IMR-90 (cell line): ENCODE measurements at regions not wholly inside any gene's neighbourhood (a gene's known extent, or its start where the extent isn't known, plus 50 kb on each side); places are given as distances from the start of the nearest gene placed in this dataset.

ENCODE experiments used
- ATAC-seq: fragments of 200-7000 bp; cut with Tn5 transposase; 2 replicates; pipeline ENCODE4 v1.9.1; 2020; ENCODE audit warnings: low read depth, mild to moderate bottlenecking, moderate library complexity
- BruUV-seq: library from RNA; stranded (reverse); fragments of 400-500 nt; replicated peaks from 2 replicates; lab custom pipeline; 2021; lab: Mats Ljungman, UMichigan
- CTCF ChIA-PET: fragments of 300-600 bp; formaldehyde crosslinking; extraction: SDS; loops from one replicate; lab custom pipeline; 2021; ENCODE audit warnings: antibody characterized with exemption; lab: Yijun Ruan, JAX
- POLR2A ChIA-PET: fragments of 300-600 bp; sonication (Branson Sonifier 250); formaldehyde crosslinking; loops from one replicate; lab custom pipeline; 2022; ENCODE audit warnings: antibody characterized with exemption; ENCODE audit not compliant: unreplicated experiment; lab: Charles Lee
- DNase-seq: peaks from one replicate; pipeline ENCODE4 v3.0.0; 2013
- H2AFZ ChIP-seq: replicated peaks from 2 replicates; pipeline ENCODE3; 2013; ENCODE audit warnings: low read length, mild to moderate bottlenecking; ENCODE audit not compliant: poor library complexity
- H2AK5ac ChIP-seq: 2 replicates; pipeline ENCODE4 v1.6.1; 2013; ENCODE audit warnings: low read depth, low read length, inconsistent platforms
- H2AK9ac ChIP-seq: replicated peaks from 2 replicates; pipeline ENCODE3; 2013; ENCODE audit warnings: mild to moderate bottlenecking, low read depth, low read length, moderate library complexity; ENCODE audit not compliant: poor library complexity
- H2BK120ac ChIP-seq: 2 replicates; pipeline ENCODE4 v1.6.1; 2013; ENCODE audit warnings: low read depth, low read length, inconsistent platforms
- H2BK15ac ChIP-seq: 3 replicates; pipeline ENCODE4 v1.6.1; 2013; ENCODE audit warnings: low read depth, low read length, inconsistent platforms
- H2BK20ac ChIP-seq: 2 replicates; pipeline ENCODE4 v1.6.1; 2013; ENCODE audit warnings: low read depth, mild to moderate bottlenecking, inconsistent platforms, low read length, moderate library complexity
- H2BK5ac ChIP-seq: 2 replicates; pipeline ENCODE4 v1.6.1; 2013; ENCODE audit warnings: mild to moderate bottlenecking, low read depth, low read length, inconsistent platforms; ENCODE audit not compliant: poor library complexity, severe bottlenecking
- H3K14ac ChIP-seq: replicated peaks from 2 replicates; pipeline ENCODE4 v1.6.1; 2013; ENCODE audit warnings: low read depth, low read length, inconsistent platforms
- H3K18ac ChIP-seq: 2 replicates; pipeline ENCODE4 v1.6.1; 2013; ENCODE audit warnings: low read depth, low read length, control low read depth
- H3K23ac ChIP-seq: 2 replicates; pipeline ENCODE4 v1.6.1; 2013; ENCODE audit warnings: low read depth, low read length, inconsistent platforms
- H3K27ac ChIP-seq: 2 replicates; pipeline ENCODE4 v1.5.1; 2013; ENCODE audit warnings: mild to moderate bottlenecking, control low read depth, low read length; ENCODE audit not compliant: insufficient read depth
- H3K27me3 ChIP-seq: 2 replicates; pipeline ENCODE4 v1.6.1; 2013; ENCODE audit warnings: low read length; ENCODE audit not compliant: control insufficient read depth, insufficient read depth
- H3K36me3 ChIP-seq: 2 replicates; pipeline ENCODE4 v1.6.1; 2013; ENCODE audit warnings: low read length, mixed read lengths; ENCODE audit not compliant: control insufficient read depth, insufficient read depth
- H3K4ac ChIP-seq: 2 replicates; pipeline ENCODE4 v1.6.1; 2013; ENCODE audit warnings: low read depth, low read length, inconsistent platforms
- H3K4me1 ChIP-seq: 2 replicates; pipeline ENCODE4 v1.6.1; 2013; ENCODE audit warnings: low read length, mixed read lengths; ENCODE audit not compliant: control insufficient read depth, insufficient read depth
- H3K4me2 ChIP-seq: 2 replicates; pipeline ENCODE4 v1.6.1; 2013; ENCODE audit warnings: low read depth, mild to moderate bottlenecking, control low read depth, low read length, moderate library complexity
- H3K4me3 ChIP-seq: 2 replicates; pipeline ENCODE4 v1.5.1; 2013; ENCODE audit warnings: low read depth, mild to moderate bottlenecking, control low read depth, low read length, moderate library complexity; ENCODE audit not compliant: insufficient read depth
- H3K56ac ChIP-seq: 2 replicates; pipeline ENCODE4 v1.6.1; 2013; ENCODE audit warnings: low read length, inconsistent platforms; ENCODE audit not compliant: insufficient read depth; ENCODE audit errors: extremely low read depth
- H3K79me1 ChIP-seq, 2 experiments: 2 replicates each; pipeline ENCODE4 v1.6.1; 2013; ENCODE audit warnings: low read length in 2 of 2, inconsistent platforms in 1 of 2, low read depth in 1 of 2
- H3K9ac ChIP-seq: 2 replicates; pipeline ENCODE4 v1.6.1; 2013; ENCODE audit warnings: low read depth, low read length, control low read depth
- H3K9me1 ChIP-seq: 2 replicates; pipeline ENCODE4 v1.6.1; 2013; ENCODE audit warnings: low read length, inconsistent platforms; ENCODE audit not compliant: insufficient read depth
- H3K9me3 ChIP-seq: 2 replicates; pipeline ENCODE4 v1.6.1; 2013; ENCODE audit warnings: low read length; ENCODE audit not compliant: control insufficient read depth, insufficient read depth
- H4K20me1 ChIP-seq: 2 replicates; pipeline ENCODE4 v1.6.1; 2013; ENCODE audit warnings: low read length, inconsistent platforms; ENCODE audit not compliant: insufficient read depth
- H4K5ac ChIP-seq: 2 replicates; pipeline ENCODE4 v1.6.1; 2013; ENCODE audit warnings: mild to moderate bottlenecking, low read depth, low read length, control low read depth
- H4K8ac ChIP-seq, 2 experiments: 2 replicates each; pipeline ENCODE4 v1.6.1; 2013; ENCODE audit warnings: low read depth in 2 of 2, low read length in 2 of 2, control low read depth in 1 of 2, inconsistent platforms in 1 of 2
- H4K91ac ChIP-seq: 2 replicates; pipeline ENCODE4 v1.6.1; 2013; ENCODE audit warnings: low read depth, low read length, inconsistent platforms; ENCODE audit not compliant: insufficient read depth
- BHLHE40 ChIP-seq: fragments of 150-350 bp; IDR thresholded peaks from 2 replicates; pipeline ENCODE4 v1.6.1; 2016; ENCODE audit warnings: mild to moderate bottlenecking, low read depth, low read length
- CEBPB ChIP-seq: IDR thresholded peaks from 2 replicates; pipeline ENCODE4 v1.6.1; 2012; ENCODE audit warnings: low read depth, low read length, improper control_type of control experiment
- CHD1 ChIP-seq: IDR thresholded peaks from 2 replicates; pipeline ENCODE4 v1.6.1; 2012; ENCODE audit warnings: low read depth, low read length, improper control_type of control experiment
- FOS ChIP-seq: fragments of 150-350 bp; IDR thresholded peaks from 2 replicates; pipeline ENCODE4 v1.6.1; 2016; ENCODE audit warnings: low read depth, low read length
- MAFK ChIP-seq: IDR thresholded peaks from 2 replicates; pipeline ENCODE4 v1.6.1; 2012; ENCODE audit warnings: low read depth, low read length, improper control_type of control experiment
- MAZ ChIP-seq: IDR thresholded peaks from 2 replicates; pipeline ENCODE4 v1.6.1; 2012; ENCODE audit warnings: low read depth, mild to moderate bottlenecking, low read length, improper control_type of control experiment, moderate library complexity, borderline replicate concordance
- MXI1 ChIP-seq: IDR thresholded peaks from 2 replicates; pipeline ENCODE4 v1.6.1; 2012; ENCODE audit warnings: low read depth, mild to moderate bottlenecking, low read length, moderate library complexity, borderline replicate concordance
- NFE2L2 ChIP-seq: fragments of 150-350 bp; IDR thresholded peaks from 2 replicates; pipeline ENCODE4 v1.6.1; 2016; ENCODE audit warnings: low read depth, mild to moderate bottlenecking, low read length
- POLR2A ChIP-seq: IDR thresholded peaks from 2 replicates; pipeline ENCODE4 v1.6.1; 2012; ENCODE audit warnings: mild to moderate bottlenecking, low read depth, low read length
- RAD21 ChIP-seq: IDR thresholded peaks from 2 replicates; pipeline ENCODE4 v1.6.1; 2012; ENCODE audit warnings: low read length, improper control_type of control experiment
- RCOR1 ChIP-seq: IDR thresholded peaks from 2 replicates; pipeline ENCODE4 v1.6.1; 2012; ENCODE audit warnings: mild to moderate bottlenecking, low read length, improper control_type of control experiment; ENCODE audit not compliant: insufficient replicate concordance
- RFX5 ChIP-seq: IDR thresholded peaks from 2 replicates; pipeline ENCODE4 v1.8.0; 2012; ENCODE audit warnings: low read depth, mild to moderate bottlenecking, low read length, moderate library complexity
- SMC3 ChIP-seq: fragments of 150-350 bp; IDR thresholded peaks from 2 replicates; pipeline ENCODE4 v1.6.1; 2016; ENCODE audit warnings: low read depth, mild to moderate bottlenecking, antibody characterized with exemption, low read length, moderate library complexity
- WGBS, 2 experiments: methylation state at CpG; one replicate each; pipeline versions ENCODE4 v1.1.5 to v1.1.7; 2013; ENCODE audit warnings: missing lambda C conversion rate in 2 of 2; ENCODE audit not compliant: insufficient read length in 1 of 2; ENCODE audit errors: extremely low coverage in 2 of 2; 5-methylcytosine and 5-hydroxymethylcytosine counted together
- dilution Hi-C: fragments of 300-500 bp; cut with HindIII; formaldehyde crosslinking; loops from one replicate; pipeline ENCODE4 v1.14.3; 2018; ENCODE audit warnings: low sequenced_read_pairs; ENCODE audit not compliant: unreplicated experiment
- in situ Hi-C: fragments of 300-500 bp; cut with MboI; formaldehyde crosslinking; loops from 3 replicates; pipeline ENCODE4 v1.14.3; 2019; ENCODE audit warnings: low sequenced_read_pairs, inconsistent platforms, mixed read lengths
- intact Hi-C: fragments of 100-400 bp; cut with micrococcal nuclease; formaldehyde crosslinking; loops from 2 replicates; pipeline ENCODE4 v1.10.0; 2022
- TF ChIP-seq, protein P1 (sequence below): fragments of 150-350 bp; IDR thresholded peaks from 2 replicates; pipeline ENCODE4 v1.6.1; 2016; ENCODE audit warnings: low read depth, mild to moderate bottlenecking, low read length, moderate library complexity, borderline replicate concordance
- TF ChIP-seq, protein P2 (sequence below): conservative IDR thresholded peaks from 2 replicates; pipeline ENCODE4 v1.5.1; 2012; ENCODE audit warnings: mild to moderate bottlenecking, low read depth, low read length, improper control_type of control experiment
- TF ChIP-seq, protein P3 (sequence below): fragments of 150-350 bp; IDR thresholded peaks from 2 replicates; pipeline ENCODE4 v1.6.1; 2017; ENCODE audit warnings: mild to moderate bottlenecking, antibody characterized with exemption, low read length, low read depth

DNA sequence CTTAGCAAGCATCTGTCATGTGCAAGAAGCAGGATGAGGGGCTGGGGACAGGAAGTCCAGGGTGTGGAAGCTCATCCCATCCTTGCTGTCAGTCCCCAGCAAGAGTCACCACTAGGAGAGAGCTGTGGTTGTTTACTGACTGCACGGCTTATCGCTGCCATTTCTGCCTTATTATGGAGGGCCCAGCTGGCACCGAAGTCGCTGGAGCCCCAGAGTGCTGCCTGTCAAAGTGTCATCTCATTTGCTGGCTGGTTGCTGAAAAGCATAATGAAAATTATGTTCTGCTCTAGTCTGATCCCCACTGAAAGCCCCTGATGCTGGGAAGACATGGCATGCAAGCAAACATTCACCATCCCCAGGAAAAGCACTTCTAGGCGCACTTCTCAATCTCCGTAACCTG lies 642.7 kb downstream of the NPHP4 start:
- WGBS, 2 experiments: 40% methylated on average over 2 of the region's 6 CpGs; no CpG with 5 or more reads in 1 of the 2 experiments
- ChIA-PET CTCF (interaction anchor here (0.6 kb wide), 1 partner anchor 1410 kb away, joined by 3 read pairs; no protein-coding TSS in a partner anchor), POLR2A (no interaction called here)
- DNase-seq (no peak), ATAC-seq (no peak)
- Histone ChIP-seq H3K14ac (no peak overlapping the region), H2BK15ac (no peak overlapping the region), H3K4me3 (no peak overlapping the region), H2BK5ac (no peak overlapping the region), H3K9me1 (no peaks in the 10 kb centered on the region), H4K20me1 (no peaks in the 10 kb centered on the region), H2AFZ (no peak overlapping the region), H3K9ac (no peak overlapping the region), H3K27me3 (no peaks in the 10 kb centered on the region), H3K9me3 (peaks cover 41% of the 10 kb centered on the region), H3K4ac (no peak overlapping the region), H3K36me3 (no peaks in the 10 kb centered on the region), H3K23ac (no peak overlapping the region), H3K79me1 (no peaks in the 10 kb centered on the region), H2BK20ac (no peak overlapping the region), H3K27ac (no peak overlapping the region), H3K4me1 (no peaks in the 10 kb centered on the region), H3K4me2 (no peak overlapping the region), H3K18ac (no peak overlapping the region), H2BK120ac (no peak overlapping the region), H4K91ac (no peak overlapping the region), H2AK9ac (no peak overlapping the region), H3K56ac (no peak overlapping the region), H2AK5ac (no peak overlapping the region), H4K8ac (no peak overlapping the region), H4K5ac (no peak overlapping the region)
- in situ Hi-C loops: no loop called here
- no peak for TF ChIP-seq BHLHE40
- TF ChIP-seq RAD21: no peak
- TF ChIP-seq, protein P1, sequence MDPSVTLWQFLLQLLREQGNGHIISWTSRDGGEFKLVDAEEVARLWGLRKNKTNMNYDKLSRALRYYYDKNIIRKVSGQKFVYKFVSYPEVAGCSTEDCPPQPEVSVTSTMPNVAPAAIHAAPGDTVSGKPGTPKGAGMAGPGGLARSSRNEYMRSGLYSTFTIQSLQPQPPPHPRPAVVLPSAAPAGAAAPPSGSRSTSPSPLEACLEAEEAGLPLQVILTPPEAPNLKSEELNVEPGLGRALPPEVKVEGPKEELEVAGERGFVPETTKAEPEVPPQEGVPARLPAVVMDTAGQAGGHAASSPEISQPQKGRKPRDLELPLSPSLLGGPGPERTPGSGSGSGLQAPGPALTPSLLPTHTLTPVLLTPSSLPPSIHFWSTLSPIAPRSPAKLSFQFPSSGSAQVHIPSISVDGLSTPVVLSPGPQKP: no peak
- TF ChIP-seq RCOR1: no peak
- TF ChIP-seq, protein P2, sequence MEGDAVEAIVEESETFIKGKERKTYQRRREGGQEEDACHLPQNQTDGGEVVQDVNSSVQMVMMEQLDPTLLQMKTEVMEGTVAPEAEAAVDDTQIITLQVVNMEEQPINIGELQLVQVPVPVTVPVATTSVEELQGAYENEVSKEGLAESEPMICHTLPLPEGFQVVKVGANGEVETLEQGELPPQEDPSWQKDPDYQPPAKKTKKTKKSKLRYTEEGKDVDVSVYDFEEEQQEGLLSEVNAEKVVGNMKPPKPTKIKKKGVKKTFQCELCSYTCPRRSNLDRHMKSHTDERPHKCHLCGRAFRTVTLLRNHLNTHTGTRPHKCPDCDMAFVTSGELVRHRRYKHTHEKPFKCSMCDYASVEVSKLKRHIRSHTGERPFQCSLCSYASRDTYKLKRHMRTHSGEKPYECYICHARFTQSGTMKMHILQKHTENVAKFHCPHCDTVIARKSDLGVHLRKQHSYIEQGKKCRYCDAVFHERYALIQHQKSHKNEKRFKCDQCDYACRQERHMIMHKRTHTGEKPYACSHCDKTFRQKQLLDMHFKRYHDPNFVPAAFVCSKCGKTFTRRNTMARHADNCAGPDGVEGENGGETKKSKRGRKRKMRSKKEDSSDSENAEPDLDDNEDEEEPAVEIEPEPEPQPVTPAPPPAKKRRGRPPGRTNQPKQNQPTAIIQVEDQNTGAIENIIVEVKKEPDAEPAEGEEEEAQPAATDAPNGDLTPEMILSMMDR: no peak
- TF ChIP-seq, protein P3, sequence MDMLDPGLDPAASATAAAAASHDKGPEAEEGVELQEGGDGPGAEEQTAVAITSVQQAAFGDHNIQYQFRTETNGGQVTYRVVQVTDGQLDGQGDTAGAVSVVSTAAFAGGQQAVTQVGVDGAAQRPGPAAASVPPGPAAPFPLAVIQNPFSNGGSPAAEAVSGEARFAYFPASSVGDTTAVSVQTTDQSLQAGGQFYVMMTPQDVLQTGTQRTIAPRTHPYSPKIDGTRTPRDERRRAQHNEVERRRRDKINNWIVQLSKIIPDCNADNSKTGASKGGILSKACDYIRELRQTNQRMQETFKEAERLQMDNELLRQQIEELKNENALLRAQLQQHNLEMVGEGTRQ: no peak
- TF ChIP-seq MAFK: no peak
- no peak for TF ChIP-seq SMC3
- TF ChIP-seq NFE2L2: no peak
- no peak for TF ChIP-seq POLR2A
- TF ChIP-seq MXI1: no peak
- no peak for TF ChIP-seq MAZ
- no peak for TF ChIP-seq RFX5
- no peak for TF ChIP-seq CEBPB
- no peak for TF ChIP-seq FOS
- TF ChIP-seq CHD1: no peak
- BruUV-seq: no TSS peak
- intact Hi-C loops: no loop called here
- dilution Hi-C loops: no loop called here
